ENCODE measurements at regions not wholly inside any gene's neighbourhood (a gene's known extent, or its start where the extent isn't known, plus 50 kb on each side); places are given as distances from the start of the nearest gene placed in this dataset.

DNA sequence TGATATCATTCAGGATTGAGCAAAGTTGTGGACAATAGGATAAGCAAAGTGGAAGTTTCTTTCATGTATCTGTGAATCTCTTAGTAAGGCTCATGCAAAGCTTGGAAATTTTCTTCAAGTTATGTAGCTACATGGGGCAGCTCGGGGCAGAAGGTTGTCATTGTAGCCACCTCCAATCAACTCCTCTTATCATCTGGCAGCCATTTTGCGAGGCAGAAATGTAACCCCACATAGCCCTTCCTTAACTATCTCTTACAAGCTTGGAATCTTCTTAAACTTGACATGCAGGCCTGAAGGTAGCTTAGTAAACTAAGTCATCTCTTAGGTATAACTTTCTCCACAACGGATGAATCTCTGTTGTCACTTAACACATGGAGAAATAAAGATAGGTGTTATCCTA, 392.8 kb downstream of the AASDHPPT start:
- TF ChIP-seq, protein P1, sequence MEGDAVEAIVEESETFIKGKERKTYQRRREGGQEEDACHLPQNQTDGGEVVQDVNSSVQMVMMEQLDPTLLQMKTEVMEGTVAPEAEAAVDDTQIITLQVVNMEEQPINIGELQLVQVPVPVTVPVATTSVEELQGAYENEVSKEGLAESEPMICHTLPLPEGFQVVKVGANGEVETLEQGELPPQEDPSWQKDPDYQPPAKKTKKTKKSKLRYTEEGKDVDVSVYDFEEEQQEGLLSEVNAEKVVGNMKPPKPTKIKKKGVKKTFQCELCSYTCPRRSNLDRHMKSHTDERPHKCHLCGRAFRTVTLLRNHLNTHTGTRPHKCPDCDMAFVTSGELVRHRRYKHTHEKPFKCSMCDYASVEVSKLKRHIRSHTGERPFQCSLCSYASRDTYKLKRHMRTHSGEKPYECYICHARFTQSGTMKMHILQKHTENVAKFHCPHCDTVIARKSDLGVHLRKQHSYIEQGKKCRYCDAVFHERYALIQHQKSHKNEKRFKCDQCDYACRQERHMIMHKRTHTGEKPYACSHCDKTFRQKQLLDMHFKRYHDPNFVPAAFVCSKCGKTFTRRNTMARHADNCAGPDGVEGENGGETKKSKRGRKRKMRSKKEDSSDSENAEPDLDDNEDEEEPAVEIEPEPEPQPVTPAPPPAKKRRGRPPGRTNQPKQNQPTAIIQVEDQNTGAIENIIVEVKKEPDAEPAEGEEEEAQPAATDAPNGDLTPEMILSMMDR (IDR thresholded peaks at IDR 0.05; ENCODE audit: extremely low read depth, insufficient read depth, missing control alignments), result no peak
- DNase-seq (ENCODE audit: low spot score), result no peak
- in situ Hi-C loops (cut with MboI; ENCODE audit: low pct_unique_long_range_greater_than_20kb, low sequenced_read_pairs, unreplicated experiment), result no loop called here

DNA sequence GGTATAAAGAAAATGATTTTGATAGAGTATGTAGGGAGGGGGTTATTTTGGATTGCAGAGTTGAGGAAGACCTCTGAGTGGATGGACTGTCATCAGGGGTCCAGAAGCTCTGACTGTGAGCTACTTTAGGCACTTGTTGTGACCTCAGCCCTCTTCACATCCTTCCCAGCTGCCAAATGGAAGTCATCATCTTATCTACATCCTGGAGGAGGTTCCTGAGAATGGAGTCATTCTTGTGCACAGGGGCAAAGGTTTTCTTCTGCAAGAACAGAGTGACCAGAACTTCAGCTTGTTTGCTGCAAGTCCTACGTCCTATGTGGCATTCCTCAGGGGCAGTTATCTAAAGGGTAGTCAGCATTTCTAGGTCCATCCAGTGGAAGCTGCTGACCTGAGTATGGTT, 393.8 kb downstream of the AASDHPPT start:
- no peak for DNase-seq (ENCODE audit: low spot score)
- TF ChIP-seq, protein P1 (IDR thresholded peaks at IDR 0.05; ENCODE audit: extremely low read depth, insufficient read depth, missing control alignments), result no peak
- in situ Hi-C loops (cut with MboI; ENCODE audit: low pct_unique_long_range_greater_than_20kb, low sequenced_read_pairs, unreplicated experiment), result no loop called here

DNA sequence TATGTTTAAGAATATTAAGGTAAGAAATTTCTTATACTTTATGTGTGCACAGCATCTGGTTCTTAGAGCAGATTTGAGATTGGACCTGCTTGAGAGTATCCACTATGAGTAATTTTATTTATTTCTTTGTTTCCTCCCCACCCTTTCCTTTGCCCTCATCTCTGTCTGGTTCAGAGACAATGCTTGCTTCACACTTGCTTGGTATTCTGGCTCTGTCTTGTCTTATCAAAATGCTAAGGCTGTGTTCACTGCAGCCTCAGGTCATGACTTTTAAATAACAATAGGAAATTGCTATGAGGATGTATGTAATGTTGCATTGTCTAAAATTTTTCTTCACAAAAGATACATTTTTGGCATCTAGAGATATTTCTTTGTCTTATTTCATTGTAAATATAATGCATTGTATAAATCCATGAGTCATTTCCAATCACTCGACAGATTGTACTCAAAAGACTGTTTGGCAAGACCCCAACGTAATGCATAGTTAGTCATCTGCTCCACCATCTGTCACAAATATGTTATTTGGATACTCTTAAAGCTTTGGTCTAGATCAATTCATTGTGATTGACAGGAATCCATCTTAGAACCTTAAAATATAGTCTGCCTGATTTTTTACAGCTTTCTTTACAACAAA, 395.7 kb downstream of the AASDHPPT start:
- DNase-seq (ENCODE audit: low spot score), result no peak
- TF ChIP-seq, protein P1 (IDR thresholded peaks at IDR 0.05; ENCODE audit: extremely low read depth, insufficient read depth, missing control alignments), result no peak

DNA sequence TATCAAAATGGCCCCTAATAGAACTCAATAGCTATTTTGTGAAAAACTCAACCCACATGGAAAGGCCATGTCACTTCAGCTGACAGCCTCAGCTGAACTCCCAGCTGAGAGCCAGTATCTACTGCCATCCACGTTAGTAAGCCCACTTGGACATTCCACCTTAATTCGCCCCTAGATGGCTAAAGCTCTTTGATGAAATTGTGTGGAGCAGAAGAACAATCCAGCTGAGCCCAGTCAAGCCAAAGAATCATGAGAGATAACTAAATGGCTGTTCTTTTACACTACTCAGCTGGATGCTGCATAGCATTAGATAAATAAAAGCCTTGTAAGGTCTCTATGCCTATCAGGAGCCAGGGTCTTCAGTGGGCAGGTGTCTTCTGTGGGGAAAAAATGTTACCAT, 396.8 kb downstream of the AASDHPPT start:
- in situ Hi-C loops (cut with MboI; ENCODE audit: low pct_unique_long_range_greater_than_20kb, low sequenced_read_pairs, unreplicated experiment), result no loop called here
- DNase-seq (ENCODE audit: low spot score), result no peak
- TF ChIP-seq, protein P1 (IDR thresholded peaks at IDR 0.05; ENCODE audit: extremely low read depth, insufficient read depth, missing control alignments), result no peak

More for the DNA sequence above, 395.7 kb downstream of the AASDHPPT start:
- in situ Hi-C loops (cut with MboI; ENCODE audit: low pct_unique_long_range_greater_than_20kb, low sequenced_read_pairs, unreplicated experiment), result no loop called here

DNA sequence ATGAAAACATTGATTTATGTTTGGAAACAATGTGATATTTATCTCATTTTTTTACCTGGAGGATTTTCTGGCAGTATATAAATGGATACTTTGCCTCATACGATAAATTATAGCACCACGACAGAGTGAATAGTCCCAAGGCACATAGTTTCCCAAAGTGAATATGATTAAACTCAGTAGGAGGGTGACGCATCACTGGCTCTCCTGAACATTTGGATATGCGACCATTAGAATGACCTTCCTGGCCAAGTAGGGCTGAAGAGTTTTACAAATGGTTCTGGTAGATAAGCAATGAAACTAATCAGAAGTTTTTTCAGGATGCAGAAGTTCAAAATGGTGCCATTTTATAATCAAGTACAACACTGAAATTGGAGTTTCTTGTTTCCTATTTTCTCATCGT, 397.7 kb downstream of the AASDHPPT start:
- no peak for DNase-seq (ENCODE audit: low spot score)
- TF ChIP-seq, protein P1 (IDR thresholded peaks at IDR 0.05; ENCODE audit: extremely low read depth, insufficient read depth, missing control alignments), result no peak
- in situ Hi-C loops (cut with MboI; ENCODE audit: low pct_unique_long_range_greater_than_20kb, low sequenced_read_pairs, unreplicated experiment), result no loop called here

DNA sequence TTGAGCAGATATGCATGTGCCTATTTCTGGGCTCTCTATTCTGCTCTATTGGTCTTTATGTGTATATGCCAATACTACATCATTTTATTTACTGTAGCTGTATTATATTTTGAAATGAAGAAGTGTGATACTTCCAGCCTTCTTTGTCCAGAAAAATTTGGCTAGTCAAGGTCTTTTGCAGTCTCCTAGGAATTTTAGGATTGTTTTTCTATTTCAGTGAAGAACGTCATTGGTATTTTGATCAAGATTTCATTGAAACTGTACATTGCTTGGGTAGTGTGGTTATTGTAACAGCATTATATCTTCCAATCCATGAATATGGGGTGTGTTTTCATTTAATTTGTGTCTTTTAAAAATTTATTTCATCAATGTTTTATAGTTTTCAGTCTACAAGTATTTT, 400.3 kb downstream of the AASDHPPT start:
- TF ChIP-seq, protein P1 (IDR thresholded peaks at IDR 0.05; ENCODE audit: extremely low read depth, insufficient read depth, missing control alignments), result no peak
- in situ Hi-C loops (cut with MboI; ENCODE audit: low pct_unique_long_range_greater_than_20kb, low sequenced_read_pairs, unreplicated experiment), result no loop called here
- DNase-seq (ENCODE audit: low spot score), result no peak
